ENCODE measurements at regions not wholly inside any gene's neighbourhood (a gene's known extent, or its start where the extent isn't known, plus 50 kb on each side); places are given as distances from the start of the nearest gene placed in this dataset.

GRCh38 chr12:126147321-126147720, 1082.1 kb downstream of the AACS start:
- in situ Hi-C loops (cut with HindIII; ENCODE audit: low sequenced_read_pairs): no loop called here

GRCh38 chr12:126156806-126157574, 1091.8 kb downstream of the AACS start:
- DNase-seq (ENCODE audit: low spot score): peak; percentile 53
- in situ Hi-C loops (cut with HindIII; ENCODE audit: low sequenced_read_pairs): no loop called here

More at GRCh38 chr12:126147321-126147720, 1082.1 kb downstream of the AACS start:
- no peak for DNase-seq (ENCODE audit: low spot score)

GRCh38 chr12:126157575-126157966, 1092.3 kb downstream of the AACS start:
- in situ Hi-C loops (cut with HindIII; ENCODE audit: low sequenced_read_pairs): no loop called here
- DNase-seq (ENCODE audit: low spot score): no peak

- no peak for DNase-seq (ENCODE audit: low spot score)
- in situ Hi-C loops (cut with HindIII; ENCODE audit: low sequenced_read_pairs): no loop called here
Measured at GRCh38 chr12:126159139-126159538, 1093.9 kb downstream of the AACS start.

GRCh38 chr12:126160912-126161311, 1095.7 kb downstream of the AACS start:
- DNase-seq (ENCODE audit: low spot score): no peak
- in situ Hi-C loops (cut with HindIII; ENCODE audit: low sequenced_read_pairs): no loop called here

GRCh38 chr12:126163984-126164383, 1098.7 kb downstream of the AACS start:
- in situ Hi-C loops (cut with HindIII; ENCODE audit: low sequenced_read_pairs): no loop called here
- no peak for DNase-seq (ENCODE audit: low spot score)

- no peak for DNase-seq (ENCODE audit: low spot score)
- in situ Hi-C loops (cut with HindIII; ENCODE audit: low sequenced_read_pairs): no loop called here
Measured at GRCh38 chr12:126171937-126172559, 1106.8 kb downstream of the AACS start.

- in situ Hi-C loops (cut with HindIII; ENCODE audit: low sequenced_read_pairs): no loop called here
Measured at GRCh38 chr12:126182619-126183236, 1117.5 kb downstream of the AACS start.

GRCh38 chr12:126185025-126185424, 1119.8 kb downstream of the AACS start:
- DNase-seq (ENCODE audit: low spot score): no peak
- in situ Hi-C loops (cut with HindIII; ENCODE audit: low sequenced_read_pairs): no loop called here

More at GRCh38 chr12:126182619-126183236, 1117.5 kb downstream of the AACS start:
- no peak for DNase-seq (ENCODE audit: low spot score)

- in situ Hi-C loops (cut with HindIII; ENCODE audit: low sequenced_read_pairs): no loop called here
- DNase-seq (ENCODE audit: low spot score): no peak
Measured at GRCh38 chr12:126189856-126190255, 1124.6 kb downstream of the AACS start.

GRCh38 chr12:126191031-126191891, 1126.0 kb downstream of the AACS start:
- DNase-seq (ENCODE audit: low spot score): no peak

GRCh38 chr12:126191949-126192348, 1126.7 kb downstream of the AACS start:
- DNase-seq (ENCODE audit: low spot score): no peak
- in situ Hi-C loops (cut with HindIII; ENCODE audit: low sequenced_read_pairs): no loop called here

More at GRCh38 chr12:126191031-126191891, 1126.0 kb downstream of the AACS start:
- in situ Hi-C loops (cut with HindIII; ENCODE audit: low sequenced_read_pairs): no loop called here

- DNase-seq (ENCODE audit: low spot score): no peak
- in situ Hi-C loops (cut with HindIII; ENCODE audit: low sequenced_read_pairs): no loop called here
Measured at GRCh38 chr12:126193190-126193589, 1128.0 kb downstream of the AACS start.

- in situ Hi-C loops (cut with HindIII; ENCODE audit: low sequenced_read_pairs): no loop called here
- no peak for DNase-seq (ENCODE audit: low spot score)
Measured at GRCh38 chr12:126196263-126196662, 1131.0 kb downstream of the AACS start.

- in situ Hi-C loops (cut with HindIII; ENCODE audit: low sequenced_read_pairs): no loop called here
Measured at GRCh38 chr12:126198516-126198915, 1133.3 kb downstream of the AACS start.

GRCh38 chr12:126198966-126199692, 1133.9 kb downstream of the AACS start:
- in situ Hi-C loops (cut with HindIII; ENCODE audit: low sequenced_read_pairs): no loop called here
- DNase-seq (ENCODE audit: low spot score): peak; percentile 3

More at GRCh38 chr12:126198516-126198915, 1133.3 kb downstream of the AACS start:
- DNase-seq (ENCODE audit: low spot score): peak; percentile 27

- in situ Hi-C loops (cut with HindIII; ENCODE audit: low sequenced_read_pairs): no loop called here
- DNase-seq (ENCODE audit: low spot score): no peak
Measured at GRCh38 chr12:126201981-126202537, 1136.8 kb downstream of the AACS start.

- in situ Hi-C loops (cut with HindIII; ENCODE audit: low sequenced_read_pairs): no loop called here
- no peak for DNase-seq (ENCODE audit: low spot score)
Measured at GRCh38 chr12:126204326-126204725, 1139.1 kb downstream of the AACS start.

Measured in G401 (cell line).